ENCODE measurements at regions not wholly inside any gene's neighbourhood (a gene's known extent, or its start where the extent isn't known, plus 50 kb on each side); places are given as distances from the start of the nearest gene placed in this dataset.

- peak; percentile 36 for ATAC-seq (replicated peaks; ENCODE audit: extremely low read depth, poor library complexity, severe bottlenecking)
- no peaks in the 10 kb centered on the region for H3K36me3 Mint-ChIP-seq (ENCODE audit: insufficient read depth)
- no peak overlapping the region for H3K27ac Mint-ChIP-seq (ENCODE audit: low read depth)
- DNase-seq (ENCODE audit: low spot score in 2 of 2), result peak in 1 of 2 donors; percentile 15
- H3K4me3 Mint-ChIP-seq, result no peak overlapping the region
- peaks cover 7% of the 10 kb centered on the region for H3K4me1 Mint-ChIP-seq
- H3K27me3 Mint-ChIP-seq, result peaks cover 26% of the 10 kb centered on the region
- H3K9me3 Mint-ChIP-seq, result no peaks in the 10 kb centered on the region
Observed at GRCh38 chr3:109532257-109533216, 195.2 kb upstream of the DPPA4 start.

GRCh38 chr3:109545746-109546145 lies 208.4 kb upstream of the DPPA4 start:
- Mint-ChIP-seq H3K4me3 (no peak overlapping the region), H3K27me3 (peaks cover 13% of the 10 kb centered on the region), H3K9me3 (no peaks in the 10 kb centered on the region), H3K27ac (ENCODE audit: low read depth) (no peak overlapping the region), H3K36me3 (ENCODE audit: insufficient read depth) (peaks cover 3% of the 10 kb centered on the region), H3K4me1 (no peaks in the 10 kb centered on the region)
- no peak for ATAC-seq (replicated peaks; ENCODE audit: extremely low read depth, poor library complexity, severe bottlenecking)
- DNase-seq (ENCODE audit: low spot score in 2 of 2), result no peak

DNA sequence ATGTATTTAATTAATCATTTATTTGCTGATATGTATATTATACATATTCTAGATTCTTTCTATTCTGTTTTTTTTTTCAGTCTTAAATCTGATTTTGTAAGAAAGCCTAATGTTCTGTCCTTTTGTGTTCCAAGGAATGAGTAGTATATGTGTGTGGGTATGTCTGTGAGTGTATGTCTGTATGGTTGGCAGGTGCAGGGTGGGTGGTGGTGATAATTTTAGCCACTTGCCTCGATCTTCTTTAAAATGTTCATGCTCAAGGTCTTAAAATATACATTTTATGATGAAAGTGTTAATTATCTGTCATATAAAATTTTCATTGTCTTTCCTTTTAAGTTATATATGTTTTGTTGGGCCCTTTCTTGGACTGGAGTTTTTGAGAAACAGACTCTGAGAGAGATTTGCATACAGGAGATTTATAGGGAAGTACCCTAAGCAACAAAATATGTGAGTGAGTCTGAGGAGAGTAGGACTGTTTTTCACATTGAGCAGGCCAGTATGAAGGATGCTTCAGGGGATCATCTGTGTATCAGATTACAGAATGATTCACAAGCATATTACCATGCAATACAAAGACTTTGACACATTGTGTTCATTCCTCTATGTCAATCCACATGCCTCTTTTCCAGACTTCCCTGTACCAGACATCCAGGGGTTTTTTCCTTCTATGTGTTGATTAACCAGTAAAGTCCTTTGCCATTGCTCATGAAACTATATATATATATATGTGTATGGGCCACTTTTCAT lies 211.0 kb upstream of the DPPA4 start:
- H3K4me3 Mint-ChIP-seq, result no peak overlapping the region
- no peak for DNase-seq (ENCODE audit: low spot score in 2 of 2)
- ATAC-seq (replicated peaks; ENCODE audit: extremely low read depth, poor library complexity, severe bottlenecking), result no peak

GRCh38 chr3:109553591-109554371 lies 216.4 kb upstream of the DPPA4 start:
- H3K4me1 Mint-ChIP-seq, result no peaks in the 10 kb centered on the region

More for the DNA sequence above, 211.0 kb upstream of the DPPA4 start:
- Mint-ChIP-seq H3K4me1 (no peaks in the 10 kb centered on the region), H3K27ac (ENCODE audit: low read depth) (no peak overlapping the region), H3K27me3 (no peaks in the 10 kb centered on the region), H3K36me3 (ENCODE audit: insufficient read depth) (peaks cover 3% of the 10 kb centered on the region), H3K9me3 (no peaks in the 10 kb centered on the region)

DNA sequence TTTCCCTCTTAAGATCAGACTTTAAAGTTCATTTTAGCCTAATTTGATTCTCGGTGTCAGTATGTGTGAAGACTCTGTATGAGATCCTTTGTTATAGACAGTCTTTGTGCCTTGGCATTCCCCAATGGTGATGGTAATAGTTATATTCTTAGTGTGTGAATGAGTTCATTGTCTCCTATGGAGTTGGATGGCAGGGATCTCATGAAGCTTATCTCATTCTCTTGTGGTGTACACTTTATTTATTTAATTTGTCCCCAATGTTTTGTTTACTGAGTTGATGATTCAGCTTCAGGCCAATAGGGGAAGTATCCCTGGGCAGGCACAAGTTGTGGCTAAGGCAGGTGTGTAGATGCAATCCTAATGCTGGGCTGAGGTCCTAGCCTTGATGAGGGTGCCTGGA lies 222.0 kb upstream of the DPPA4 start:
- no peak overlapping the region for H3K4me3 Mint-ChIP-seq
- DNase-seq (ENCODE audit: low spot score in 2 of 2) (no peak), ATAC-seq (replicated peaks; ENCODE audit: extremely low read depth, poor library complexity, severe bottlenecking) (no peak)
- no peaks in the 10 kb centered on the region for H3K27me3 Mint-ChIP-seq
- H3K36me3 Mint-ChIP-seq (ENCODE audit: insufficient read depth), result peaks cover 2% of the 10 kb centered on the region
- no peaks in the 10 kb centered on the region for H3K9me3 Mint-ChIP-seq
- peaks cover 5% of the 10 kb centered on the region for H3K4me1 Mint-ChIP-seq
- H3K27ac Mint-ChIP-seq (ENCODE audit: low read depth), result no peak overlapping the region

More at GRCh38 chr3:109553591-109554371, 216.4 kb upstream of the DPPA4 start:
- no peaks in the 10 kb centered on the region for H3K36me3 Mint-ChIP-seq (ENCODE audit: insufficient read depth)
- H3K27ac Mint-ChIP-seq (ENCODE audit: low read depth), result no peak overlapping the region
- no peaks in the 10 kb centered on the region for H3K9me3 Mint-ChIP-seq
- no peaks in the 10 kb centered on the region for H3K27me3 Mint-ChIP-seq
- ATAC-seq (replicated peaks; ENCODE audit: extremely low read depth, poor library complexity, severe bottlenecking), result no peak
- DNase-seq (ENCODE audit: low spot score in 2 of 2), result no peak
- H3K4me3 Mint-ChIP-seq, result no peak overlapping the region

DNA sequence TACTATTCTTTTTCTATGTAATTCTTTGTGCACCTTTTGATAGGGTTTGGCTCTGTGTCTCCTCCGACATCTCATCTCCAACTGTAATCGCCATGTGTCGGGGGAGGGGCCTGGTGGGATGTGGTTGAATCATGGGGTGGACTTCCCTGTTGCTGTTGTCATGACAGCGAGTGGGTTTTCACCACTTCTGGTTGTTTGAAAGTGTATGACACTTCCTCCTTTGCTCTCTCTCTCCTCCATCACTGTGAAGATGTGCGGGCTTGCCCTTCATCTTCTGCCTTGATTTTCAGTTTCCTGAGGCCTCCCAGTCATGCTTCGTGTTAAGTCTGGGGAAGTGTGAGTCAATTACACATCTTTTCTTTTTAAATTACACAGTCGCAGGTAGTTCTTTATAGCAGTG lies 225.8 kb upstream of the DPPA4 start:
- no peak overlapping the region for H3K4me3 Mint-ChIP-seq
- peaks cover 7% of the 10 kb centered on the region for H3K27me3 Mint-ChIP-seq
- ATAC-seq (replicated peaks; ENCODE audit: extremely low read depth, poor library complexity, severe bottlenecking) (peak; percentile 40), DNase-seq (ENCODE audit: low spot score in 2 of 2) (no peak)
- peaks cover 2% of the 10 kb centered on the region for H3K36me3 Mint-ChIP-seq (ENCODE audit: insufficient read depth)
- no peaks in the 10 kb centered on the region for H3K9me3 Mint-ChIP-seq
- H3K27ac Mint-ChIP-seq (ENCODE audit: low read depth), result no peak overlapping the region
- peaks cover 5% of the 10 kb centered on the region for H3K4me1 Mint-ChIP-seq

DNA sequence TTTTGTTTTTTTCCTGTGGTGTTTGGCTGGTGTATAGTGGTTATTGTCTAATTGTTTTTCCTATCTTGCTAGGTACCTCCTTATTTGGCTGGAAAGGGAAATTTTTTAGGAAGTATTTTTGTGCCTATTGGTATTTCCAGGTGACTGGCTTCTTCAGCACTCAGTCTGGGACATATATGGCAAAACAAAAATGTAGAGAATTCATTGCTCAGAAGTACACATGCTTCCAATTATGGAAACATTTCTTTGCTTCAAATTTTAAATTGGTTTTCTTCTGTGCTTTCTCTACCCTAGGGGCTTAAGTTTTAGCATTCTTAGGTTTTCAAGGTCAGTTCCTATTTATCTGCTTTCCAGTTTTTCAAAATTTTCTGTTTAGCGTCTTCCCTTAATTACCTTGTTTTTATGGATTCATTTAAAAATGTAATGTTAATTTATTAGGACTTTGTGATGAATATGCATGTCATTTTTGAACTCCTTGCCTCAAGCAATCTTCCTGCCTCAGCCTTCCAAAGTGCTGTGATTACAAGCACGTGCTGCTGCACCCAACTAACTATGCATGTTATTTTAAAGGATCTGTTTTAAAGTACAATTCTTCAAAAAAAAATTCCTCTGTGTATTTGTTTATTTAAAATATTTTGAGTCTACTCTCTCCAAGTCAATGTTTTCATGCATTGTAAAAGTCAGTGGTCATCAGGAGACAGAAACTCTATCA lies 231.9 kb upstream of the DPPA4 start:
- ATAC-seq (replicated peaks; ENCODE audit: extremely low read depth, poor library complexity, severe bottlenecking), result no peak
- no peaks in the 10 kb centered on the region for H3K36me3 Mint-ChIP-seq (ENCODE audit: insufficient read depth)
- H3K4me3 Mint-ChIP-seq, result no peak overlapping the region
- no peaks in the 10 kb centered on the region for H3K9me3 Mint-ChIP-seq
- DNase-seq (ENCODE audit: low spot score in 2 of 2), result no peak
- no peak overlapping the region for H3K27ac Mint-ChIP-seq (ENCODE audit: low read depth)
- peaks cover 7% of the 10 kb centered on the region for H3K27me3 Mint-ChIP-seq
- H3K4me1 Mint-ChIP-seq, result no peaks in the 10 kb centered on the region

GRCh38 chr3:109570408-109570807 lies 233.1 kb upstream of the DPPA4 start:
- Mint-ChIP-seq H3K27ac (ENCODE audit: low read depth) (no peak overlapping the region), H3K9me3 (no peaks in the 10 kb centered on the region), H3K4me3 (no peak overlapping the region), H3K27me3 (peaks cover 7% of the 10 kb centered on the region), H3K4me1 (no peaks in the 10 kb centered on the region), H3K36me3 (ENCODE audit: insufficient read depth) (no peaks in the 10 kb centered on the region)
- ATAC-seq (replicated peaks; ENCODE audit: extremely low read depth, poor library complexity, severe bottlenecking) (no peak), DNase-seq (ENCODE audit: low spot score in 2 of 2) (no peak)

- no peaks in the 10 kb centered on the region for H3K4me1 Mint-ChIP-seq
- no peaks in the 10 kb centered on the region for H3K9me3 Mint-ChIP-seq
- DNase-seq (ENCODE audit: low spot score in 2 of 2) (no peak), ATAC-seq (replicated peaks; ENCODE audit: extremely low read depth, poor library complexity, severe bottlenecking) (no peak)
- H3K27ac Mint-ChIP-seq (ENCODE audit: low read depth), result no peak overlapping the region
- H3K36me3 Mint-ChIP-seq (ENCODE audit: insufficient read depth), result no peaks in the 10 kb centered on the region
- H3K4me3 Mint-ChIP-seq, result no peak overlapping the region
- peaks cover 7% of the 10 kb centered on the region for H3K27me3 Mint-ChIP-seq
Observed at GRCh38 chr3:109572301-109572700, 235.0 kb upstream of the DPPA4 start.

DNA sequence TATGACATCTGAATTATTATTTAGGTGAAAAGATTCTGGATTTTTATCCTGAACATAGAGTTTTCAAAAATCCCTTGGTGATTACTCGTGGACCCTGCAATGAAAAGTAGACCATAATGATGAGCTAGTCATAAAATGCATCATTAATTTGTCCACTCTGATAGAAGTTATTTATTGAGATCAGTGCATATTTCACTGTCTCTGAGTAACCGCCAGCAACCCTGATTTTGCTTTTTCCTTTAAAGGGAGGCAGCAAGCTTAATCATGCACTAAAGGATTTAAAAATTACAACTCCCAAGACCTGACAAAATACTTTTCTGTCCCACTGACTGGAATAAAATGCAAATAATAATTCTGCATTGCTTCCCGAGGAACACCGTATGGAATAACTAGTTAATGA lies 259.6 kb upstream of the DPPA4 start:
- Mint-ChIP-seq H3K36me3 (ENCODE audit: insufficient read depth) (no peaks in the 10 kb centered on the region), H3K27me3 (peaks cover 28% of the 10 kb centered on the region), H3K9me3 (no peaks in the 10 kb centered on the region), H3K4me1 (no peaks in the 10 kb centered on the region), H3K27ac (ENCODE audit: low read depth) (no peak overlapping the region), H3K4me3 (no peak overlapping the region)
- ATAC-seq (replicated peaks; ENCODE audit: extremely low read depth, poor library complexity, severe bottlenecking) (no peak), DNase-seq (ENCODE audit: low spot score in 2 of 2) (no peak)

DNA sequence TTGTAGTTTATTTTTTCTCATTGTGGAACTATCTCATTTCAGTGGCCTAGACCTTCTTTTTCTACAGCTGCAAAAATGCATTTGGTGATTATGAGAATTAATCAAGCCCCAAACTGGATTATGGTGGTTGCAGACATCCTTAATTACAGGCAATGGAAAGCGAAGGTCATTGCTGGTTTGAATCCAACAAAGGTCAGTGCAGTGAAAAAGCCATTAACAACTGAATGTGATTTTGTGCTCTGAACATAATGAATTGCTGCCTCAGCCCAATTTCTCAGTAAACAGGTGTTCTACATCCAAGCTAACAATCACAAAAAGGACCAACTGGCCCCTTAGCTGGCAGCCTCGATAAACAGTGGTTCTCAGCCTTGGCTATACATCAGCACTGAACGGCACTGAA lies 260.1 kb upstream of the DPPA4 start:
- H3K27ac Mint-ChIP-seq (ENCODE audit: low read depth), result no peak overlapping the region
- H3K36me3 Mint-ChIP-seq (ENCODE audit: insufficient read depth), result no peaks in the 10 kb centered on the region

DNA sequence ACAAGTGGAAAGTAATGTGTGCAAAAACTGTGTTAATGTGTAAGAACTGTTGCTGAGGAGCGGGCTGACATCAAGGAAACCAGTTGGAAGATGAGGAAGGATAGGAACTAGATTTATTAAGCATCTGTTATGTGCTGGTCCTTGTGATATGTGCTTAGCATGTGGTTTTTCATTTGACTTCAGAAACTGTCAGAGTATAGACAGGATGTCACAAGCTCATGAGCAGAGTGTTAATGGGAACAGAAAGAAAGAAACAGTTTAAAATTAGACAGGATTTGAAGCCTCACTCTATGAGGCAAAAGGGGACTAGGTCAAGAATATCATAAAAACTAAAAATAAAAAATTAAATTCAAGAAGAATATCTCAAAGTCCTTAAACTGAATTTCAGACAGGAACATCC lies 270.6 kb upstream of the DPPA4 start:
- Mint-ChIP-seq H3K4me1 (no peaks in the 10 kb centered on the region), H3K36me3 (ENCODE audit: insufficient read depth) (no peaks in the 10 kb centered on the region), H3K9me3 (no peaks in the 10 kb centered on the region), H3K27me3 (peaks cover 6% of the 10 kb centered on the region), H3K27ac (ENCODE audit: low read depth) (no peak overlapping the region), H3K4me3 (no peak overlapping the region)
- DNase-seq (ENCODE audit: low spot score in 2 of 2), result no peak
- ATAC-seq (replicated peaks; ENCODE audit: extremely low read depth, poor library complexity, severe bottlenecking), result no peak

More for the DNA sequence above, 260.1 kb upstream of the DPPA4 start:
- no peak for DNase-seq (ENCODE audit: low spot score in 2 of 2)
- no peaks in the 10 kb centered on the region for H3K4me1 Mint-ChIP-seq
- peaks cover 32% of the 10 kb centered on the region for H3K27me3 Mint-ChIP-seq
- no peak for ATAC-seq (replicated peaks; ENCODE audit: extremely low read depth, poor library complexity, severe bottlenecking)
- H3K9me3 Mint-ChIP-seq, result no peaks in the 10 kb centered on the region
- no peak overlapping the region for H3K4me3 Mint-ChIP-seq

Data from central memory CD8-positive, alpha-beta T cell (primary cell).